Stimulated activated naive CD8-positive, alpha-beta T cell treated with anti-CD3 and anti-CD28 coated beads, Interleukin-15, Interleukin-2, amounts not matched to agents 100 ng/mL and 50 ng/mL, for 24 hours (primary cell): ENCODE measurements at regions not wholly inside any gene's neighbourhood (a gene's known extent, or its start where the extent isn't known, plus 50 kb on each side); places are given as distances from the start of the nearest gene placed in this dataset.

Experiments used
- H3K27ac Mint-ChIP-seq: one replicate; pipeline ENCODE4 v1.8.0; 2021; ENCODE audit warnings: mild to moderate bottlenecking, mixed read lengths
- H3K27me3 Mint-ChIP-seq: one replicate; pipeline ENCODE4 v1.8.0; 2021; ENCODE audit warnings: mixed read lengths
- H3K36me3 Mint-ChIP-seq: one replicate; pipeline ENCODE4 v1.8.0; 2021; ENCODE audit warnings: low read depth, mixed read lengths
- H3K4me1 Mint-ChIP-seq: one replicate; pipeline ENCODE4 v1.8.0; 2021; ENCODE audit warnings: low read depth, mixed read lengths
- H3K4me3 Mint-ChIP-seq: one replicate; pipeline ENCODE4 v1.8.0; 2021; ENCODE audit warnings: mild to moderate bottlenecking, mixed read lengths
- H3K9me3 Mint-ChIP-seq: one replicate; pipeline ENCODE4 v1.8.0; 2021; ENCODE audit warnings: mixed read lengths

GRCh38 chr4:177696438-177696966 lies 254.3 kb upstream of the AGA start:
- H3K27me3 Mint-ChIP-seq = peaks cover 8% of the 10 kb centered on the region
- H3K4me1 Mint-ChIP-seq = no peaks in the 10 kb centered on the region
- H3K4me3 Mint-ChIP-seq = no peak overlapping the region
- no peak overlapping the region for H3K27ac Mint-ChIP-seq
- no peaks in the 10 kb centered on the region for H3K9me3 Mint-ChIP-seq
- H3K36me3 Mint-ChIP-seq = no peaks in the 10 kb centered on the region

GRCh38 chr4:177699365-177700213 lies 257.4 kb upstream of the AGA start:
- Mint-ChIP-seq H3K4me1 (no peaks in the 10 kb centered on the region), H3K27me3 (peaks cover 4% of the 10 kb centered on the region), H3K27ac (no peak overlapping the region), H3K4me3 (no peak overlapping the region), H3K9me3 (peaks cover 3% of the 10 kb centered on the region), H3K36me3 (no peaks in the 10 kb centered on the region)

GRCh38 chr4:177706916-177707315 lies 264.7 kb upstream of the AGA start:
- Mint-ChIP-seq H3K27me3 (no peaks in the 10 kb centered on the region), H3K4me1 (no peaks in the 10 kb centered on the region), H3K9me3 (peaks cover 3% of the 10 kb centered on the region), H3K27ac (no peak overlapping the region), H3K36me3 (no peaks in the 10 kb centered on the region), H3K4me3 (no peak overlapping the region)

- Mint-ChIP-seq H3K27ac (no peak overlapping the region), H3K4me3 (no peak overlapping the region), H3K4me1 (no peaks in the 10 kb centered on the region), H3K9me3 (no peaks in the 10 kb centered on the region), H3K36me3 (no peaks in the 10 kb centered on the region), H3K27me3 (no peaks in the 10 kb centered on the region)
These were observed 271.2 kb upstream of the AGA start for GRCh38 chr4:177713454-177713853.

GRCh38 chr4:177717407-177717806 lies 275.2 kb upstream of the AGA start:
- Mint-ChIP-seq H3K9me3 (no peaks in the 10 kb centered on the region), H3K27ac (no peak overlapping the region), H3K4me3 (no peak overlapping the region), H3K27me3 (no peaks in the 10 kb centered on the region), H3K4me1 (no peaks in the 10 kb centered on the region), H3K36me3 (no peaks in the 10 kb centered on the region)

- Mint-ChIP-seq H3K27ac (no peak overlapping the region), H3K27me3 (no peaks in the 10 kb centered on the region), H3K36me3 (no peaks in the 10 kb centered on the region), H3K9me3 (no peaks in the 10 kb centered on the region), H3K4me1 (no peaks in the 10 kb centered on the region), H3K4me3 (no peak overlapping the region)
These were observed 276.3 kb upstream of the AGA start for GRCh38 chr4:177718514-177718913.

GRCh38 chr4:177726111-177726510 lies 283.9 kb upstream of the AGA start:
- Mint-ChIP-seq H3K4me1 (no peaks in the 10 kb centered on the region), H3K9me3 (no peaks in the 10 kb centered on the region), H3K4me3 (no peak overlapping the region), H3K27me3 (no peaks in the 10 kb centered on the region), H3K36me3 (no peaks in the 10 kb centered on the region), H3K27ac (no peak overlapping the region)

GRCh38 chr4:177728361-177729152 lies 286.3 kb upstream of the AGA start:
- Mint-ChIP-seq H3K4me1 (no peaks in the 10 kb centered on the region), H3K9me3 (peaks cover 5% of the 10 kb centered on the region), H3K27me3 (no peaks in the 10 kb centered on the region), H3K27ac (no peak overlapping the region), H3K4me3 (no peak overlapping the region), H3K36me3 (no peaks in the 10 kb centered on the region)

GRCh38 chr4:177729681-177730080 lies 287.4 kb upstream of the AGA start:
- H3K36me3 Mint-ChIP-seq = no peaks in the 10 kb centered on the region
- no peak overlapping the region for H3K27ac Mint-ChIP-seq
- H3K27me3 Mint-ChIP-seq = no peaks in the 10 kb centered on the region
- no peaks in the 10 kb centered on the region for H3K4me1 Mint-ChIP-seq
- peaks cover 5% of the 10 kb centered on the region for H3K9me3 Mint-ChIP-seq
- no peak overlapping the region for H3K4me3 Mint-ChIP-seq

GRCh38 chr4:177737387-177737940 lies 295.2 kb upstream of the AGA start:
- Mint-ChIP-seq H3K27ac (no peak overlapping the region), H3K4me1 (no peaks in the 10 kb centered on the region), H3K27me3 (no peaks in the 10 kb centered on the region), H3K9me3 (peaks cover 4% of the 10 kb centered on the region), H3K4me3 (no peak overlapping the region), H3K36me3 (no peaks in the 10 kb centered on the region)

- Mint-ChIP-seq H3K36me3 (no peaks in the 10 kb centered on the region), H3K27ac (no peak overlapping the region), H3K27me3 (peaks cover 5% of the 10 kb centered on the region), H3K9me3 (peaks cover 4% of the 10 kb centered on the region), H3K4me1 (no peaks in the 10 kb centered on the region), H3K4me3 (no peak overlapping the region)
These were observed 298.3 kb upstream of the AGA start for GRCh38 chr4:177740563-177740962.

GRCh38 chr4:177759729-177760128 lies 317.5 kb upstream of the AGA start:
- no peaks in the 10 kb centered on the region for H3K4me1 Mint-ChIP-seq
- H3K36me3 Mint-ChIP-seq = no peaks in the 10 kb centered on the region
- H3K4me3 Mint-ChIP-seq = no peak overlapping the region
- H3K27me3 Mint-ChIP-seq = no peaks in the 10 kb centered on the region
- H3K27ac Mint-ChIP-seq = no peak overlapping the region
- no peaks in the 10 kb centered on the region for H3K9me3 Mint-ChIP-seq

GRCh38 chr4:177761692-177762091 lies 319.5 kb upstream of the AGA start:
- no peak overlapping the region for H3K4me3 Mint-ChIP-seq

GRCh38 chr4:177769155-177769554 lies 326.9 kb upstream of the AGA start:
- Mint-ChIP-seq H3K4me3 (no peak overlapping the region), H3K4me1 (no peaks in the 10 kb centered on the region), H3K36me3 (no peaks in the 10 kb centered on the region), H3K9me3 (no peaks in the 10 kb centered on the region), H3K27me3 (no peaks in the 10 kb centered on the region), H3K27ac (no peak overlapping the region)

More at GRCh38 chr4:177761692-177762091, 319.5 kb upstream of the AGA start:
- Mint-ChIP-seq H3K27me3 (no peaks in the 10 kb centered on the region), H3K36me3 (no peaks in the 10 kb centered on the region), H3K4me1 (no peaks in the 10 kb centered on the region), H3K9me3 (no peaks in the 10 kb centered on the region), H3K27ac (no peak overlapping the region)

- Mint-ChIP-seq H3K27ac (no peak overlapping the region), H3K4me3 (no peak overlapping the region), H3K4me1 (no peaks in the 10 kb centered on the region), H3K27me3 (peaks cover 3% of the 10 kb centered on the region), H3K9me3 (no peaks in the 10 kb centered on the region), H3K36me3 (no peaks in the 10 kb centered on the region)
These were observed 328.5 kb upstream of the AGA start for GRCh38 chr4:177770776-177771175.
